H1 (cell line): ENCODE measurements at regions not wholly inside any gene's neighbourhood (a gene's known extent, or its start where the extent isn't known, plus 50 kb on each side); places are given as distances from the start of the nearest gene placed in this dataset.

Experiments used
- CTCF ChIA-PET: fragments of 300-600 bp; sonication (Branson Sonifier 250); formaldehyde crosslinking; loops from one replicate; lab custom pipeline; 2021; ENCODE audit not compliant: partially characterized antibody; lab: Charles Lee
- POLR2A ChIA-PET: fragments of 300-600 bp; sonication (Branson Sonifier 250); formaldehyde crosslinking; loops from one replicate; lab custom pipeline; 2021; ENCODE audit warnings: inconsistent platforms; ENCODE audit not compliant: partially characterized antibody; lab: Charles Lee
- DNase-seq, 2 experiments: peaks; one replicate each; pipeline versions ENCODE4 v3.0.0 to v3.0.0-alpha.2; 2010 to 2022; ENCODE audit warnings: low spot score in 2 of 2, low read depth in 1 of 2, mixed read lengths in 1 of 2
- FAIRE-seq: peaks from 2 replicates; lab custom pipeline; 2011; peaks lifted over from hg19 to GRCh38; lab: Jason Lieb, UNC
- H2AFZ ChIP-seq: 2 replicates; pipeline ENCODE4 v1.8.1; 2012; ENCODE audit warnings: low read length, inconsistent platforms
- H2AK5ac ChIP-seq: 2 replicates; pipeline ENCODE4 v1.6.1; 2013; ENCODE audit warnings: low read depth, low read length
- H2BK120ac ChIP-seq: replicated peaks from 2 replicates; pipeline ENCODE3; 2013; ENCODE audit warnings: low read depth, low read length, inconsistent platforms
- H2BK12ac ChIP-seq: 2 replicates; pipeline ENCODE4 v1.6.1; 2013; ENCODE audit warnings: low read depth, low read length
- H2BK15ac ChIP-seq: 2 replicates; pipeline ENCODE4 v1.6.1; 2013; ENCODE audit warnings: low read length
- H2BK20ac ChIP-seq: 2 replicates; pipeline ENCODE4 v1.6.1; 2013; ENCODE audit warnings: low read length
- H2BK5ac ChIP-seq: 2 replicates; pipeline ENCODE4 v1.6.1; 2013; ENCODE audit warnings: low read depth, low read length
- H3K14ac ChIP-seq: 2 replicates; pipeline ENCODE4 v1.6.1; 2013; ENCODE audit warnings: inconsistent platforms; ENCODE audit not compliant: insufficient read length
- H3K18ac ChIP-seq: 2 replicates; pipeline ENCODE4 v1.6.1; 2013; ENCODE audit warnings: low read length; ENCODE audit errors: extremely low read depth
- H3K23ac ChIP-seq: 2 replicates; pipeline ENCODE4 v1.6.1; 2013; ENCODE audit warnings: inconsistent platforms; ENCODE audit not compliant: insufficient read length
- H3K23me2 ChIP-seq: 2 replicates; pipeline ENCODE4 v1.6.1; 2013; ENCODE audit warnings: low read depth, low read length
- H3K27ac ChIP-seq: 2 replicates; pipeline ENCODE4 v1.6.1; 2011; ENCODE audit warnings: low read depth, low read length, inconsistent platforms
- H3K27me3 ChIP-seq, 4 experiments: replicated peaks in 1 of 4; 1 replicate in 1 of 4; 2 replicates in 3 of 4; pipeline versions ENCODE4 v1.6.1 to v1.8.1; 2011 to 2013; ENCODE audit warnings: low read length in 3 of 4, mild to moderate bottlenecking in 3 of 4, inconsistent platforms in 2 of 4, mixed read lengths in 2 of 4, moderate library complexity in 1 of 4; ENCODE audit not compliant: control insufficient read depth in 3 of 4, insufficient read depth in 3 of 4; ENCODE audit errors: extremely low read depth in 1 of 4
- H3K36me3 ChIP-seq, 4 experiments: 2 replicates each; pipeline versions ENCODE4 v1.6.1 to v1.8.1; 2011 to 2013; ENCODE audit warnings: mild to moderate bottlenecking in 4 of 4, low read length in 3 of 4, moderate library complexity in 2 of 4, control low read depth in 1 of 4, inconsistent platforms in 1 of 4; ENCODE audit not compliant: insufficient read depth in 4 of 4, control insufficient read depth in 2 of 4
- H3K4ac ChIP-seq: replicated peaks from 2 replicates; pipeline ENCODE3; 2013; ENCODE audit warnings: low read length, low read depth, mixed read lengths, inconsistent platforms; ENCODE audit not compliant: insufficient read length
- H3K4me1 ChIP-seq, 4 experiments: replicated peaks in 1 of 4; 1 replicate in 1 of 4; 2 replicates in 3 of 4; pipeline versions ENCODE4 v1.6.1 to v1.8.1; 2011 to 2013; ENCODE audit warnings: low read length in 3 of 4, inconsistent platforms in 2 of 4, mixed read lengths in 1 of 4; ENCODE audit not compliant: insufficient read depth in 4 of 4, control insufficient read depth in 3 of 4
- H3K4me2 ChIP-seq, 2 experiments: 2 replicates each; pipeline versions ENCODE4 v1.6.1 to v1.8.1; 2011 to 2013; ENCODE audit warnings: low read depth in 2 of 2, low read length in 2 of 2, control low read depth in 1 of 2, inconsistent platforms in 1 of 2, mild to moderate bottlenecking in 1 of 2; ENCODE audit not compliant: insufficient read depth in 1 of 2
- H3K4me3 ChIP-seq, 4 experiments: fragments of 200-600, 300-600 bp in 1 of 4; sonication (generic), shearing (Covaris generic), sonication (Bioruptor Twin) in 1 of 4; 2 replicates each; pipeline versions ENCODE4 v1.5.1 to v1.8.1; 2011 to 2016; ENCODE audit warnings: low read length in 4 of 4, low read depth in 3 of 4, control low read depth in 2 of 4, inconsistent platforms in 2 of 4, mild to moderate bottlenecking in 2 of 4, mixed read lengths in 1 of 4, moderate library complexity in 1 of 4; ENCODE audit not compliant: insufficient read depth in 2 of 4; ENCODE audit errors: extremely low read depth in 1 of 4
- H3K56ac ChIP-seq: replicated peaks from 2 replicates; pipeline ENCODE3; 2013; ENCODE audit warnings: low read depth, mild to moderate bottlenecking, mixed read lengths, low read length, inconsistent platforms; ENCODE audit not compliant: insufficient read length
- H3K79me1 ChIP-seq: 2 replicates; pipeline ENCODE4 v1.6.1; 2013; ENCODE audit warnings: low read depth, low read length, control low read depth
- H3K79me2 ChIP-seq, 2 experiments: 2 replicates each; pipeline versions ENCODE4 v1.6.1 to v1.8.1; 2012 to 2013; ENCODE audit warnings: low read length in 2 of 2, mild to moderate bottlenecking in 2 of 2, inconsistent platforms in 1 of 2; ENCODE audit not compliant: insufficient read depth in 2 of 2, control insufficient read depth in 1 of 2
- H3K9ac ChIP-seq, 4 experiments: replicated peaks in 1 of 4; 1 replicate in 1 of 4; 2 replicates in 3 of 4; pipeline versions ENCODE4 v1.6.1 to v1.8.1; 2011 to 2013; ENCODE audit warnings: low read depth in 3 of 4, low read length in 3 of 4, control low read depth in 2 of 4, mild to moderate bottlenecking in 2 of 4, moderate library complexity in 2 of 4, inconsistent platforms in 1 of 4; ENCODE audit errors: extremely low read depth in 1 of 4
- H3K9me3 ChIP-seq, 2 experiments: 2 replicates each; pipeline versions ENCODE4 v1.6.1 to v1.8.1; 2012 to 2013; ENCODE audit warnings: mild to moderate bottlenecking in 2 of 2, moderate library complexity in 2 of 2, control low read depth in 1 of 2, inconsistent platforms in 1 of 2, low read depth in 1 of 2, low read length in 1 of 2, mixed read lengths in 1 of 2; ENCODE audit not compliant: insufficient read depth in 2 of 2
- H4K20me1 ChIP-seq, 2 experiments: replicated peaks in 1 of 2; 2 replicates each; pipeline versions ENCODE3 to v1.8.1; 2011 to 2013; ENCODE audit warnings: inconsistent platforms in 2 of 2, low read length in 2 of 2, mild to moderate bottlenecking in 1 of 2; ENCODE audit not compliant: insufficient read depth in 2 of 2, control insufficient read depth in 1 of 2
- H4K5ac ChIP-seq: 2 replicates; pipeline ENCODE4 v1.6.1; 2013; ENCODE audit warnings: low read length, low read depth, mixed read lengths, inconsistent platforms; ENCODE audit not compliant: insufficient read length
- H4K8ac ChIP-seq: 2 replicates; pipeline ENCODE4 v1.8.0; 2013; ENCODE audit warnings: mild to moderate bottlenecking, moderate library complexity, low read length, inconsistent platforms; ENCODE audit not compliant: insufficient read depth; ENCODE audit errors: extremely low read depth
- H4K91ac ChIP-seq: replicated peaks from 2 replicates; pipeline ENCODE3; 2013; ENCODE audit warnings: low read length, mixed read lengths, inconsistent platforms; ENCODE audit not compliant: insufficient read length
- ASH2L ChIP-seq: fragments of 200-600, 300-600 bp; sonication (generic); IDR thresholded peaks from one replicate; pipeline ENCODE4 v1.7.1; 2017; ENCODE audit warnings: low read length
- BRCA1 ChIP-seq: IDR thresholded peaks from 2 replicates; pipeline ENCODE4 v1.6.1; 2012; ENCODE audit warnings: low read depth, low read length, improper control_type of control experiment
- CEBPB ChIP-seq: IDR thresholded peaks from 2 replicates; pipeline ENCODE4 v1.6.1; 2012; ENCODE audit warnings: low read depth, low read length
- CHD1 ChIP-seq: IDR thresholded peaks from 2 replicates; pipeline ENCODE4 v1.6.1; 2012; ENCODE audit warnings: low read depth, low read length, improper control_type of control experiment
- EZH2 ChIP-seq: fragments of 200-600 bp; sonication (generic); IDR thresholded peaks from 2 replicates; pipeline ENCODE4 v1.7.1; 2012; ENCODE audit warnings: low read depth, mild to moderate bottlenecking, moderate library complexity, low read length, inconsistent platforms; ENCODE audit not compliant: severe bottlenecking
- HDAC6 ChIP-seq: IDR thresholded peaks from one replicate; pipeline ENCODE4 v1.7.1; 2012; ENCODE audit warnings: low read depth, mild to moderate bottlenecking, inconsistent platforms, low read length, moderate library complexity
- KDM1A ChIP-seq: fragments of 200-600, 300-600 bp; sonication (generic); IDR thresholded peaks from 2 replicates; pipeline ENCODE4 v1.7.1; 2016; ENCODE audit warnings: mild to moderate bottlenecking, low read length, borderline replicate concordance
- KDM5A ChIP-seq: fragments of 200-600 bp; IDR thresholded peaks from 2 replicates; pipeline ENCODE4 v1.7.1; 2012; ENCODE audit warnings: mild to moderate bottlenecking, low read length, inconsistent platforms, mixed read lengths
- MAFK ChIP-seq: IDR thresholded peaks from 2 replicates; pipeline ENCODE4 v1.6.1; 2012; ENCODE audit warnings: low read depth, mild to moderate bottlenecking, improper control_type of control experiment, low read length
- POLR2AphosphoS5 ChIP-seq: IDR thresholded peaks from 2 replicates; pipeline ENCODE4 v1.6.1; 2011; ENCODE audit warnings: low read depth, low read length
- RNF2 ChIP-seq: fragments of 200-900, 300-1000 bp; sonication (generic); IDR thresholded peaks from 2 replicates; pipeline ENCODE4 v1.7.1; 2016; ENCODE audit warnings: borderline replicate concordance, low read depth, mild to moderate bottlenecking, antibody characterized with exemption, low read length; ENCODE audit not compliant: poor library complexity, severe bottlenecking; ENCODE audit errors: missing control alignments
- SRF ChIP-seq: IDR thresholded peaks from 2 replicates; pipeline ENCODE4 v1.6.1; 2011; ENCODE audit warnings: mild to moderate bottlenecking, low read depth, low read length, moderate library complexity
- ZNF274 ChIP-seq: IDR thresholded peaks from 2 replicates; pipeline ENCODE4 v1.7.0; 2012; ENCODE audit warnings: low read length, borderline replicate concordance; ENCODE audit errors: extremely low read depth
- WGBS, 2 experiments: shearing (Covaris generic) in 1 of 2; methylation state at CpG; one replicate each; pipeline versions ENCODE4 v1.1.6 to v1.1.7; 2013 to 2015; ENCODE audit warnings: low lambda C conversion rate in 2 of 2, mixed read lengths in 2 of 2, inconsistent platforms in 1 of 2, low coverage in 1 of 2, missing lambda C conversion rate in 1 of 2; ENCODE audit not compliant: insufficient replicate concordance in 2 of 2, insufficient coverage in 1 of 2, insufficient read length in 1 of 2; ENCODE audit errors: extremely low coverage in 1 of 2, missing lambda C conversion rate in 1 of 2; 5-methylcytosine and 5-hydroxymethylcytosine counted together
- TF ChIP-seq, protein P1 (sequence below): IDR thresholded peaks from 2 replicates; pipeline ENCODE4 v1.6.1; 2011; ENCODE audit warnings: low read length, improper control_type of control experiment

DNA sequence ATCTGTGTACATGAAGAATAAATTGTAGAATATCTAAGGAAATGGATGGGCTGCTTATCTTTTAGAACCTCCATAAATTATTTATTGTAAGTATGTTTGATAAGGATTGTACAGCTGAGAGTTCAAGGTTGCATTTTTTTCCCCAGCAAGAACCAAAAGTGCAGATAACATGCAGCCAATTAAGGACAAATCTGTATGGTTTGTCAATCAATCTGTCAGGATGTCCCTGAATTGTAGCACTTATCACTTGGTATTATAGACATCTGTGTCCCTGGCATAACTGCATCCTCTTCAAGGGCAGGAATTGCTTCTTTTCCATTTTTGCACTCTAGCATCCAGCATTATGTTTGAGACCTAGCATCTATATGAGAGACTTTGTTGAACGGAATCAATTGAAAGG, 95.4 kb upstream of the IGFBP7 start:
- ChIA-PET POLR2A (no interaction called here), CTCF (interaction anchor here (1.0 to 3.5 kb wide), 6 partner anchors 8 to 221 kb away, joined by 3 to 21 read pairs (median 4); no protein-coding TSS in a partner anchor)
- H2AK5ac ChIP-seq = no peak overlapping the region
- no peaks in the 10 kb centered on the region for H3K23me2 ChIP-seq
- no peak overlapping the region for H4K5ac ChIP-seq
- no peaks in the 10 kb centered on the region for H3K27me3 ChIP-seq
- no peak overlapping the region for H4K91ac ChIP-seq
- no peaks in the 10 kb centered on the region for H3K9me3 ChIP-seq
- H2BK5ac ChIP-seq = no peak overlapping the region
- H3K36me3 ChIP-seq = no peaks in the 10 kb centered on the region
- no peak overlapping the region for H3K27ac ChIP-seq
- H3K18ac ChIP-seq = no peak overlapping the region
- no peaks in the 10 kb centered on the region for H4K20me1 ChIP-seq
- no peak for DNase-seq
- no peak overlapping the region for H3K4me2 ChIP-seq
- no peaks in the 10 kb centered on the region for H3K79me2 ChIP-seq
- H2BK12ac ChIP-seq = no peak overlapping the region
- no peak overlapping the region for H4K8ac ChIP-seq
- 79% methylated on average over 1 of the region's 1 CpG; no CpG with 5 or more reads in 1 of the 2 experiments for WGBS, 2 experiments
- H2BK20ac ChIP-seq = no peak overlapping the region
- no peak overlapping the region for H2BK120ac ChIP-seq
- H2AFZ ChIP-seq = 0 out of 2 replicates have a peak overlapping the region, but pooled peaks have one; percentile 38
- H3K79me1 ChIP-seq = no peaks in the 10 kb centered on the region
- H3K9ac ChIP-seq = no peak overlapping the region
- no peak overlapping the region for H3K4me3 ChIP-seq
- H3K23ac ChIP-seq = no peak overlapping the region
- FAIRE-seq = no peak
- no peak overlapping the region for H3K14ac ChIP-seq
- no peak overlapping the region for H2BK15ac ChIP-seq
- H3K4ac ChIP-seq = no peak overlapping the region
- no peak overlapping the region for H3K56ac ChIP-seq
- H3K4me1 ChIP-seq = peaks cover 0 to 4% (median 2%) of the 10 kb centered on the region in 4 experiments; a peak in 3 of 7 replicates
- TF ChIP-seq HDAC6 (no peak), CEBPB (no peak), MAFK (no peak), KDM5A (no peak), KDM1A (no peak), POLR2AphosphoS5 (no peak), ASH2L (no peak), ZNF274 (no peak), EZH2 (no peak), SRF (no peak), RNF2 (no peak), CHD1 (no peak), BRCA1 (no peak)
- TF ChIP-seq, protein P1, sequence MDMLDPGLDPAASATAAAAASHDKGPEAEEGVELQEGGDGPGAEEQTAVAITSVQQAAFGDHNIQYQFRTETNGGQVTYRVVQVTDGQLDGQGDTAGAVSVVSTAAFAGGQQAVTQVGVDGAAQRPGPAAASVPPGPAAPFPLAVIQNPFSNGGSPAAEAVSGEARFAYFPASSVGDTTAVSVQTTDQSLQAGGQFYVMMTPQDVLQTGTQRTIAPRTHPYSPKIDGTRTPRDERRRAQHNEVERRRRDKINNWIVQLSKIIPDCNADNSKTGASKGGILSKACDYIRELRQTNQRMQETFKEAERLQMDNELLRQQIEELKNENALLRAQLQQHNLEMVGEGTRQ = no peak
